Omental fat pad (tissue), 3 donors: ENCODE measurements at regions not wholly inside any gene's neighbourhood (a gene's known extent, or its start where the extent isn't known, plus 50 kb on each side); places are given as distances from the start of the nearest gene placed in this dataset.

ENCODE experiments used
- ATAC-seq: fragments of 150-250 bp; one replicate; pipeline ENCODE4 v1.9.1; 2016; ENCODE audit warnings: mild to moderate bottlenecking, moderate library complexity; ENCODE audit not compliant: low FRiP score
- DNase-seq: peaks from one replicate; pipeline ENCODE4 v3.0.0-alpha.2; 2019; ENCODE audit warnings: low spot score
- CTCF ChIP-seq, 3 donors: fragments of 450-650 bp; IDR thresholded peaks; one replicate each; pipeline ENCODE4 v1.5.1; 2016 to 2017; ENCODE audit warnings: antibody characterized with exemption in 3 of 3, mild to moderate bottlenecking in 3 of 3, moderate library complexity in 2 of 3

- no peak for ATAC-seq
Observed at GRCh38 chr9:26391036-26391435, 501.6 kb downstream of the CAAP1 start.

GRCh38 chr9:26375448-26375847, 517.2 kb downstream of the CAAP1 start:
- no peak for ATAC-seq
- no peak for DNase-seq
- TF ChIP-seq CTCF (IDR thresholded peaks at IDR 0.05), result no peak

More at GRCh38 chr9:26391036-26391435, 501.6 kb downstream of the CAAP1 start:
- TF ChIP-seq CTCF (IDR thresholded peaks at IDR 0.05), result no peak
- no peak for DNase-seq

GRCh38 chr9:26373616-26374015, 519.0 kb downstream of the CAAP1 start:
- DNase-seq (no peak), ATAC-seq (no peak)
- TF ChIP-seq CTCF (IDR thresholded peaks at IDR 0.05), result no peak

- no peak for TF ChIP-seq CTCF (IDR thresholded peaks at IDR 0.05)
- no peak for ATAC-seq
- DNase-seq, result no peak
Observed at GRCh38 chr9:26371236-26371635, 521.4 kb downstream of the CAAP1 start.

GRCh38 chr9:26369093-26369492, 523.5 kb downstream of the CAAP1 start:
- no peak for DNase-seq
- no peak for ATAC-seq
- no peak for TF ChIP-seq CTCF (IDR thresholded peaks at IDR 0.05)

GRCh38 chr9:26368241-26368640, 524.4 kb downstream of the CAAP1 start:
- DNase-seq (no peak), ATAC-seq (no peak)
- no peak for TF ChIP-seq CTCF (IDR thresholded peaks at IDR 0.05)

GRCh38 chr9:26361010-26361409, 531.6 kb downstream of the CAAP1 start:
- DNase-seq, result no peak
- ATAC-seq, result no peak
- no peak for TF ChIP-seq CTCF (IDR thresholded peaks at IDR 0.05)
